K562 (cell line): ENCODE measurements at regions not wholly inside any gene's neighbourhood (a gene's known extent, or its start where the extent isn't known, plus 50 kb on each side); places are given as distances from the start of the nearest gene placed in this dataset.

Experiments used
- ATF2 ChIP-seq: sonication (generic); formaldehyde crosslinking; IDR thresholded peaks from 2 replicates; pipeline ENCODE4 v1.8.1; 2022; ENCODE audit warnings: missing genetic modification reagents
- CTCF ChIP-seq, 3 experiments: IDR thresholded peaks in 2 of 3; conservative IDR thresholded peaks in 1 of 3; 2 replicates each; pipeline ENCODE4 v1.5.1; 2011 to 2012; ENCODE audit warnings: low read length in 3 of 3, mild to moderate bottlenecking in 3 of 3, control low read depth in 2 of 3, improper control_type of control experiment in 1 of 3, inconsistent platforms in 1 of 3, low read depth in 1 of 3, mixed read lengths in 1 of 3, moderate library complexity in 1 of 3; ENCODE audit not compliant: insufficient read depth in 2 of 3
- EP300 ChIP-seq: IDR thresholded peaks from 2 replicates; pipeline ENCODE4 v1.6.1; 2012; ENCODE audit warnings: low read length, improper control_type of control experiment
- NKRF ChIP-seq: fragments of 450-650 bp; IDR thresholded peaks from 2 replicates; pipeline ENCODE4 v1.6.1; 2016; ENCODE audit warnings: borderline replicate concordance

GRCh38 chr7:17548014-17548653 lies 249.7 kb downstream of the AHR start:
- TF ChIP-seq NKRF = no peak
- TF ChIP-seq EP300 = no peak
- TF ChIP-seq CTCF (IDR thresholded peaks at IDR 0.05 in 2 of 3, conservative IDR thresholded peaks at IDR 0.05 in 1 of 3; ENCODE audit: insufficient read depth in 2 of 3, low read depth in 1 of 3, low read length in 3 of 3) = no peak
- TF ChIP-seq ATF2 (CRISPR knock-in tag) = no peak
